Transverse colon (tissue), 4 donors: ENCODE measurements at regions not wholly inside any gene's neighbourhood (a gene's known extent, or its start where the extent isn't known, plus 50 kb on each side); places are given as distances from the start of the nearest gene placed in this dataset.
"Not testable (repeated sequence)": the region's sequence is repeated elsewhere in the genome, so short reads cannot be mapped to it uniquely, and the experiment has no call there.

Experiments
- CTCF ChIP-seq, 5 experiments: fragments of 200-600 bp in 3 of 5; fragments of 450-650 bp in 2 of 5; sonication (generic) in 3 of 5; IDR thresholded peaks; 1 replicate in 2 of 5; 2 replicates in 3 of 5; pipeline ENCODE4 v1.5.1; 2016 to 2017; ENCODE audit warnings: antibody characterized with exemption in 5 of 5, inconsistent platforms in 3 of 5, mild to moderate bottlenecking in 2 of 5, moderate library complexity in 1 of 5
- EP300 ChIP-seq: sonication (generic); formaldehyde crosslinking; IDR thresholded peaks from one replicate; pipeline ENCODE4 v1.6.1; 2017; ENCODE audit warnings: antibody characterized with exemption, low read depth
- POLR2A ChIP-seq: fragments of 450-650 bp; IDR thresholded peaks from one replicate; pipeline ENCODE4 v1.6.1; 2016; ENCODE audit warnings: antibody characterized with exemption, mild to moderate bottlenecking, moderate library complexity
- POLR2AphosphoS5 ChIP-seq, 3 donors: sonication (generic); formaldehyde crosslinking; IDR thresholded peaks; one replicate each; pipeline ENCODE4 v1.6.1; 2016; ENCODE audit warnings: antibody characterized with exemption in 3 of 3

GRCh38 chr6:56729166-56729565, 86.5 kb upstream of the DST start:
- TF ChIP-seq CTCF (IDR thresholded peaks at IDR 0.05); POLR2AphosphoS5 (IDR thresholded peaks at IDR 0.05); POLR2A; EP300: not testable (repeated sequence)
